Ishikawa (cell line): ENCODE measurements at regions not wholly inside any gene's neighbourhood (a gene's known extent, or its start where the extent isn't known, plus 50 kb on each side); places are given as distances from the start of the nearest gene placed in this dataset.

Source experiments
- CEBPB ChIP-seq: IDR thresholded peaks from 2 replicates; pipeline ENCODE4 v1.6.1; 2012
- CREB1 ChIP-seq: IDR thresholded peaks from 2 replicates; pipeline ENCODE4 v1.6.1; 2012; ENCODE audit warnings: low read depth
- EGR1 ChIP-seq: IDR thresholded peaks from 2 replicates; pipeline ENCODE4 v1.6.1; 2012
- EP300 ChIP-seq: IDR thresholded peaks from 2 replicates; pipeline ENCODE4 v1.6.1; 2012; ENCODE audit warnings: borderline replicate concordance
- FOXM1 ChIP-seq: IDR thresholded peaks from 2 replicates; pipeline ENCODE4 v1.6.1; 2012; ENCODE audit warnings: low read depth, borderline replicate concordance
- NFIC ChIP-seq: IDR thresholded peaks from 2 replicates; pipeline ENCODE4 v1.6.1; 2012
- RAD21 ChIP-seq: IDR thresholded peaks from 2 replicates; pipeline ENCODE4 v1.6.1; 2012; ENCODE audit warnings: low read depth
- REST ChIP-seq: IDR thresholded peaks from 2 replicates; pipeline ENCODE4 v1.6.1; 2012; ENCODE audit warnings: low read depth, mild to moderate bottlenecking
- TAF1 ChIP-seq: IDR thresholded peaks from 2 replicates; pipeline ENCODE4 v1.6.1; 2012; ENCODE audit warnings: low read depth, mild to moderate bottlenecking
- TCF12 ChIP-seq: IDR thresholded peaks from 2 replicates; pipeline ENCODE4 v1.6.1; 2012; ENCODE audit warnings: low read depth
- TEAD4 ChIP-seq: IDR thresholded peaks from 2 replicates; pipeline ENCODE4 v1.6.1; 2012
- YY1 ChIP-seq: IDR thresholded peaks from 2 replicates; pipeline ENCODE4 v1.6.1; 2012; ENCODE audit warnings: low read depth
- ZBTB7A ChIP-seq: IDR thresholded peaks from 2 replicates; pipeline ENCODE4 v1.6.1; 2012; ENCODE audit warnings: low read depth
- TF ChIP-seq, protein P1 (sequence below): IDR thresholded peaks from 2 replicates; pipeline ENCODE4 v1.6.1; 2012
- TF ChIP-seq, protein P2 (sequence below): IDR thresholded peaks from 2 replicates; pipeline ENCODE4 v1.6.1; 2012

DNA sequence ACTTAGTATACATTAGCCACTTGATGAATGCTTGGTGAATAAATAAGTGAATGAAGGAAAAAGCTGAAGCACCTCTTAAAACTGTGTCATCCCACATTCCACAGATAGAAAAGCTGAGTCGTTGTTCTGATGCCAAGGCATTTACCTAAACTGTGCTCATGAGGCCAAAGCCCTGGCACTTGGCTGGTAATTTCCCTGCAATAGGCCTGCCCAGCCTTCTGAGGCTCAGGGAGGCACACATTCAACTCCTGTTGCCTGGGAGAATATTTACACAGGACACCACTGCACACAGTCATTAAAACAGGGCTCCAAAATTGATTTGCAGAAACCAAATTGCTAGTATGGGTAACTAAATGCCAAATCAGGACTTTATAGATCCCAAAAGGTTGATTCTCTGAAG lies 333.0 kb upstream of the C16orf82 start:
- TF ChIP-seq FOXM1 (no peak), CEBPB (no peak), EGR1 (no peak)

GRCh38 chr16:26735521-26735920 lies 331.2 kb upstream of the C16orf82 start:
- no peak for TF ChIP-seq CREB1
- no peak for TF ChIP-seq TAF1
- TF ChIP-seq, protein P1, sequence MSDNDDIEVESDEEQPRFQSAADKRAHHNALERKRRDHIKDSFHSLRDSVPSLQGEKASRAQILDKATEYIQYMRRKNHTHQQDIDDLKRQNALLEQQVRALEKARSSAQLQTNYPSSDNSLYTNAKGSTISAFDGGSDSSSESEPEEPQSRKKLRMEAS = no peak
- no peak for TF ChIP-seq TCF12
- TF ChIP-seq FOXM1 = no peak
- no peak for TF ChIP-seq EGR1
- TF ChIP-seq YY1 = no peak
- TF ChIP-seq RAD21 = no peak
- TF ChIP-seq, protein P2, sequence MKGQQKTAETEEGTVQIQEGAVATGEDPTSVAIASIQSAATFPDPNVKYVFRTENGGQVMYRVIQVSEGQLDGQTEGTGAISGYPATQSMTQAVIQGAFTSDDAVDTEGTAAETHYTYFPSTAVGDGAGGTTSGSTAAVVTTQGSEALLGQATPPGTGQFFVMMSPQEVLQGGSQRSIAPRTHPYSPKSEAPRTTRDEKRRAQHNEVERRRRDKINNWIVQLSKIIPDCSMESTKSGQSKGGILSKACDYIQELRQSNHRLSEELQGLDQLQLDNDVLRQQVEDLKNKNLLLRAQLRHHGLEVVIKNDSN = no peak
- no peak for TF ChIP-seq REST
- TF ChIP-seq ZBTB7A = no peak
- TF ChIP-seq NFIC = no peak
- TF ChIP-seq CEBPB = no peak
- TF ChIP-seq EP300 = no peak
- no peak for TF ChIP-seq TEAD4

DNA sequence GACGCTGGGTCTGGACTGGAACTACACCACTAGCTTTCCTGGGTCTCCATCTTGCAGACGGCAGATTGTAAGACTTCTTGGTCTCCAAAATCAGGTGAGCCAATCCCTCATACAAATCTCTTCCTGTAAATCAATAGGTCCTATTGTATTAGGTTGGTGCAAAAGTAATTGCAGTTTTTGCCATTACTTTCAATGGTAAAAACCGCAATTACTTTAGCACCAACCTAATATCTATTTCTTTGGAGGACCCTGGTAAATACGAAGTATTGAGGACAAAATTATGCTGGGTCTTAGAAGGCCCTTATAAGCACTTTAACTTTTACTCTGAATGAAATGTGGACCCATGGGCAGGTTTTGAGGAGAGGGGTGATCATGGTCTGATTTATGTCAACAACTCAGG lies 330.6 kb upstream of the C16orf82 start:
- TF ChIP-seq CEBPB = no peak
- TF ChIP-seq, protein P2 = no peak
- no peak for TF ChIP-seq TCF12
- no peak for TF ChIP-seq EP300
- TF ChIP-seq, protein P1 = no peak
- no peak for TF ChIP-seq CREB1
- no peak for TF ChIP-seq ZBTB7A
- no peak for TF ChIP-seq RAD21
- no peak for TF ChIP-seq REST
- TF ChIP-seq TEAD4 = no peak
- no peak for TF ChIP-seq YY1
- TF ChIP-seq TAF1 = no peak
- TF ChIP-seq NFIC = no peak
- no peak for TF ChIP-seq FOXM1
- no peak for TF ChIP-seq EGR1

GRCh38 chr16:26740771-26741170 lies 326.0 kb upstream of the C16orf82 start:
- TF ChIP-seq CEBPB = no peak
- TF ChIP-seq RAD21 = no peak
- no peak for TF ChIP-seq TEAD4
- TF ChIP-seq, protein P1 = no peak
- no peak for TF ChIP-seq REST
- TF ChIP-seq ZBTB7A = no peak
- TF ChIP-seq CREB1 = no peak
- TF ChIP-seq, protein P2 = no peak
- TF ChIP-seq NFIC = no peak
- no peak for TF ChIP-seq TAF1
- TF ChIP-seq EP300 = no peak
